ENCODE measurements at regions not wholly inside any gene's neighbourhood (a gene's known extent, or its start where the extent isn't known, plus 50 kb on each side); places are given as distances from the start of the nearest gene placed in this dataset.

DNA sequence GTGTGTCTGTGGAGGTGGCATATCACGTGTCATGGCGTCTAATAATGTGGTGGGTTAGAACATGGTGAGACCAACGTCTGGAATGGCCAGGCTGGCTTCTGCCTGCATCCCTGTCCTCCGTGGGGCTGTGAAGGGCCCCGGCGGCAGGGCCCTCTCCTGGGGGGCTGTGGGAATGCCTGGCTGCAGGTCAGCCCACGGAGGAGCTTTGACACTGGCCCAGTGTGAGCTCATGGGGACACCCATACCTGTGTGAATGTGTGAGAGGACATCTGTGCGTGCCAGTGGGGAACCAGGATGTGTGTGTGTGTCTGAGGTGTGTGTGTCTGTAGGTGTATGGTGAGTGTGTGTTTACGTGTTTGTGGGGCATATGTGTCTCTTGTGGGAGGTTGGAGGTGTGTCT, 300.1 kb downstream of the TEX29 start:
- Histone ChIP-seq H3K4me1 (no peaks in the 10 kb centered on the region), H3K27ac (no peak overlapping the region), H3K36me3 (no peaks in the 10 kb centered on the region), H3K27me3 (ENCODE audit: low read depth) (peaks cover 14% of the 10 kb centered on the region), H3K4me3 (no peak overlapping the region), H3K9me3 (no peaks in the 10 kb centered on the region)
- TF ChIP-seq, protein P1, sequence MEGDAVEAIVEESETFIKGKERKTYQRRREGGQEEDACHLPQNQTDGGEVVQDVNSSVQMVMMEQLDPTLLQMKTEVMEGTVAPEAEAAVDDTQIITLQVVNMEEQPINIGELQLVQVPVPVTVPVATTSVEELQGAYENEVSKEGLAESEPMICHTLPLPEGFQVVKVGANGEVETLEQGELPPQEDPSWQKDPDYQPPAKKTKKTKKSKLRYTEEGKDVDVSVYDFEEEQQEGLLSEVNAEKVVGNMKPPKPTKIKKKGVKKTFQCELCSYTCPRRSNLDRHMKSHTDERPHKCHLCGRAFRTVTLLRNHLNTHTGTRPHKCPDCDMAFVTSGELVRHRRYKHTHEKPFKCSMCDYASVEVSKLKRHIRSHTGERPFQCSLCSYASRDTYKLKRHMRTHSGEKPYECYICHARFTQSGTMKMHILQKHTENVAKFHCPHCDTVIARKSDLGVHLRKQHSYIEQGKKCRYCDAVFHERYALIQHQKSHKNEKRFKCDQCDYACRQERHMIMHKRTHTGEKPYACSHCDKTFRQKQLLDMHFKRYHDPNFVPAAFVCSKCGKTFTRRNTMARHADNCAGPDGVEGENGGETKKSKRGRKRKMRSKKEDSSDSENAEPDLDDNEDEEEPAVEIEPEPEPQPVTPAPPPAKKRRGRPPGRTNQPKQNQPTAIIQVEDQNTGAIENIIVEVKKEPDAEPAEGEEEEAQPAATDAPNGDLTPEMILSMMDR (IDR thresholded peaks at IDR 0.05): no peak
- no peak for DNase-seq
- no peak for ATAC-seq
- intact Hi-C loops (cut with DNase I): no loop called here

DNA sequence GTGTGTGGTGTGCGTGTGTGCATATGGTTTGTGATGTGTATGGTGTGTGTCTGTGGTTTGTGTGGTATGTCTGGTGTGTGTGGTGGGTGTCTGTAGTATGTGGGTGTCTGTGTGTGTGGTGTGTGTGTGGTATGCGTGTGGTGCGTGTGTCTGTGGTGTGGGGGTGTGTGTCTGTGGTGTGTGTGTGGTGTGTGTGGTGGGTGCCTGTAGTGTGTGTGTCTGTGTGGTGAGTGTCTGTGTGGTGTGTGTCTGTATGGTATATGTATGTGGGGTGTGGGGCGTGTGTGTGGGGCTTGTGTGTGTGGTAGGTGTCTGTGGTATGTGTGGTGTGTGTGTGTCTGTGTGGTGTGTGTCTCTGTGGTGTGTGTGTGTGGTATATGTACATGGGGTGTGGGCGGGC, 300.7 kb downstream of the TEX29 start:
- intact Hi-C loops (cut with DNase I): no loop called here
- Histone ChIP-seq H3K36me3 (no peaks in the 10 kb centered on the region), H3K27me3 (ENCODE audit: low read depth) (peaks cover 8% of the 10 kb centered on the region), H3K9me3 (no peaks in the 10 kb centered on the region), H3K27ac (no peak overlapping the region), H3K4me1 (no peaks in the 10 kb centered on the region), H3K4me3 (no peak overlapping the region)
- ATAC-seq (no peak), DNase-seq (no peak)
- TF ChIP-seq, protein P1 (IDR thresholded peaks at IDR 0.05): no peak

- intact Hi-C loops (cut with DNase I): no loop called here
- Histone ChIP-seq H3K27ac (no peak overlapping the region), H3K36me3 (no peaks in the 10 kb centered on the region)
Measured at GRCh38 chr13:111622051-111622531, 301.6 kb downstream of the TEX29 start.

DNA sequence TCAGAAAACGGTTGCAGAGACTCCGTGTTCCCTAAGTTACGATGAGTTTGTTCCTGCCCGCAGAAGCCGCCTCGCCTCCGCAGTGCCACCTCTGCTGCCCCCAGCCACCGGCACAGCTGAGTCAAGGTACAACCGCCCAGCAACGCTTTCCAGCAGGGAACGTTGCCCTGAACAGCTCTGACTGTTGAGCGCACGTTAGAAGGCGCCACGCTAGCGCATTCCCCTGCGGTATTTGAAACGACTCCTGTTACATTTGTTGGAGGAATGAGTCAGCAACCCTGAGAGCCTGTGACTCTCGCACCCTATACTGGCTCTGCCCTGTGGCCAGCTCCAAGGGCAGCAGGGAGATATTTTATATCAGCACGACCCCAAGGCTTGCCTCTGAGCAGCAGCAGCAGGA, 302.8 kb downstream of the TEX29 start:
- H3K9me3 ChIP-seq: no peaks in the 10 kb centered on the region
- no peak overlapping the region for H3K4me3 ChIP-seq
- peaks cover 4% of the 10 kb centered on the region for H3K27me3 ChIP-seq (ENCODE audit: low read depth)
- intact Hi-C loops (cut with DNase I): no loop called here
- H3K27ac ChIP-seq: no peak overlapping the region
- no peaks in the 10 kb centered on the region for H3K4me1 ChIP-seq
- DNase-seq (no peak), ATAC-seq (no peak)
- H3K36me3 ChIP-seq: no peaks in the 10 kb centered on the region
- TF ChIP-seq, protein P1 (IDR thresholded peaks at IDR 0.05): no peak

More at GRCh38 chr13:111622051-111622531, 301.6 kb downstream of the TEX29 start:
- Histone ChIP-seq H3K9me3 (no peaks in the 10 kb centered on the region), H3K27me3 (ENCODE audit: low read depth) (peaks cover 4% of the 10 kb centered on the region), H3K4me3 (no peak overlapping the region), H3K4me1 (no peaks in the 10 kb centered on the region)
- TF ChIP-seq, protein P1 (IDR thresholded peaks at IDR 0.05): no peak
- ATAC-seq (no peak), DNase-seq (no peak)

- no peak for DNase-seq
- TF ChIP-seq, protein P1 (IDR thresholded peaks at IDR 0.05): no peak
- H3K27me3 ChIP-seq (ENCODE audit: low read depth): peaks cover 4% of the 10 kb centered on the region
- no peak for ATAC-seq
- H3K9me3 ChIP-seq: no peaks in the 10 kb centered on the region
- no peak overlapping the region for H3K27ac ChIP-seq
- H3K36me3 ChIP-seq: no peaks in the 10 kb centered on the region
- H3K4me1 ChIP-seq: no peaks in the 10 kb centered on the region
- intact Hi-C loops (cut with DNase I): no loop called here
- H3K4me3 ChIP-seq: no peak overlapping the region
Measured at GRCh38 chr13:111623743-111624505, 303.5 kb downstream of the TEX29 start.
